T-helper 2 cell treated with Interferon-gamma antibody and Interleukin-4, amounts not matched to agents 5 μg/mL and 100 μg/mL, for 36 hours (primary cell): ENCODE measurements at regions not wholly inside any gene's neighbourhood (a gene's known extent, or its start where the extent isn't known, plus 50 kb on each side); places are given as distances from the start of the nearest gene placed in this dataset.

ENCODE experiments used
- DNase-seq: peaks from one replicate; pipeline ENCODE4 v3.0.0; 2021; ENCODE audit warnings: low spot score
- H3K27ac Mint-ChIP-seq: one replicate; pipeline ENCODE4 v1.8.0; 2021; ENCODE audit warnings: mild to moderate bottlenecking, mixed read lengths
- H3K27me3 Mint-ChIP-seq: one replicate; pipeline ENCODE4 v1.8.0; 2021; ENCODE audit warnings: low read depth, mixed read lengths
- H3K36me3 Mint-ChIP-seq: one replicate; pipeline ENCODE4 v1.8.0; 2021; ENCODE audit warnings: low read depth, mixed read lengths
- H3K4me1 Mint-ChIP-seq: one replicate; pipeline ENCODE4 v1.8.0; 2021; ENCODE audit warnings: low read depth, mixed read lengths
- H3K4me3 Mint-ChIP-seq: one replicate; pipeline ENCODE4 v1.8.0; 2022; ENCODE audit warnings: mild to moderate bottlenecking, moderate library complexity, mixed read lengths
- H3K9me3 Mint-ChIP-seq: one replicate; pipeline ENCODE4 v1.8.0; 2021; ENCODE audit warnings: mixed read lengths

DNA sequence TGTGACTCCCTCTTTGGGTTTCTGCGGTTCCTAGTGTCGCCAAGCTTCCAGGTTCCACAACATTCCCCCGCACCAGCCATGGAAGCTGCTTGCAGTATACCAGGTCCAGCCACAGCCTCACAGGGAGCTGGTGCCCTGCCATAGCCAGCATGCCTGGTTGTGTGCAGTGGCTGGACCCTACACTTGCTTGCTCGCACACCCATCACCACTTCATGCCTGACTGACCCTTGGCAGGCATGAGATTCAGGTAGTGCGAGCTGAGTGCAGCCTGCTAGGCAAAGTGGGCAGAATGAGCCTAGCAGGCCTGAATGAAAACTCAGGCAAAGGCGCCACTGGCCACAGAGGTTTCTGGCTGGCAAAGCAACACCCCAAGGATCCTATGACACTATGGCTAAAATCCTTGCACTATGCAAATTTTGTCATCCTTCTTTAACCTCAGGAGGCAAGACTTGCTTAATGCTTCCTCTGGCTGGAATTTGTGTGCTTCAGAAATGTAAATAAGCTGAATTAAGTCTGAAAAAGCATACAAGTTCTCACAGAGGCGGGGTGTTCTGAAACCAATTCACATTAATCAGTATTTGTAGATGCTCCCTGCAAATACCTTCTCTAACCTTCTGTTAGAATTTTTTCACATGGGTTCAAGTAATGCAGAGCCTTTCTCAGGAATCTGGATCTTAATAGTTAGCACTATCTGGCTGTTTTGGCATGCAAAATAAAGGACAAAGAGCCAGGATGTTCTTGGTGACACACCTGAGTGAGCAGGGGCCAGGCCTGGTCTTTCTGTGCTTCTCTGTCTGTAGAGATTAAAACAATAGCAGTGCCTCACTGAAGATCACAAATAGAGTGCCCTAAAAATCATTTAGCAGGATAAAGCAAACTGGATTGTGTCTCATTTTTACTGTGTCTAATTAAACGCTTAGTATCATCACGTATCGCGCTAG lies 256.9 kb downstream of the GPATCH2 start:
- Mint-ChIP-seq H3K36me3 (no peaks in the 10 kb centered on the region), H3K27me3 (no peaks in the 10 kb centered on the region), H3K9me3 (peaks cover 23% of the 10 kb centered on the region), H3K27ac (no peak overlapping the region), H3K4me1 (peaks cover 8% of the 10 kb centered on the region), H3K4me3 (no peak overlapping the region)
- no peak for DNase-seq

- H3K4me1 Mint-ChIP-seq, result peaks cover 8% of the 10 kb centered on the region
- DNase-seq, result no peak
- no peak overlapping the region for H3K27ac Mint-ChIP-seq
- no peaks in the 10 kb centered on the region for H3K36me3 Mint-ChIP-seq
- no peak overlapping the region for H3K4me3 Mint-ChIP-seq
- H3K9me3 Mint-ChIP-seq, result peaks cover 13% of the 10 kb centered on the region
- H3K27me3 Mint-ChIP-seq, result no peaks in the 10 kb centered on the region
Measured at GRCh38 chr1:217372049-217372970, 258.6 kb downstream of the GPATCH2 start.

GRCh38 chr1:217370757-217371156 lies 260.1 kb downstream of the GPATCH2 start:
- no peak for DNase-seq
- Mint-ChIP-seq H3K4me3 (no peak overlapping the region), H3K4me1 (peaks cover 8% of the 10 kb centered on the region), H3K27ac (no peak overlapping the region), H3K36me3 (no peaks in the 10 kb centered on the region), H3K9me3 (peaks cover 7% of the 10 kb centered on the region), H3K27me3 (no peaks in the 10 kb centered on the region)

DNA sequence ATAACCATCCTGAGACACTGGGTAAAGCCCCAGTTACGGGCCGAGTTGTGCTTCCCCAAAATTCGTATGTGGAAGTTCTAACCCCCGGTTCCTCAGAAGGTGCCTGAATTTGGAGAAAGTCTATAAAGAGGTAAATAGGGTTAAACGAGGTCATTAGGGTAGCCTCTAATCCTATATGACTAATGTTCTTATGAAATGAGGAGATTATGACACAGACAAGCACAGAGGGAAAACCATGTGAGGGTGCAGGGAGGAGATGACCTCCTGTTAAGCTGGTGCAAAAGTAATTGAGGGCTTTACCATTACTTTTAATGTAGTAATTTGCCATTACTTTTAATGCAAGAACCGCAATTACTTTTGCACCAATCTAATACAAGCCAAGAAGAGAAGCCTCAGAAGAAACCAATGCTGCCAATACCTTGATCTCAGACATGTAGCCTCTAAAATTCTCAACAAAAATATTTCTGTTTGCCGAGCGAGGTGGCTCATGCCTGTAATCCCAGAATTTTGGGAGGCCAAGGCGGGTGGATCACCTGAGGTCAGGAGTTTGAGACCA lies 260.8 kb downstream of the GPATCH2 start:
- Mint-ChIP-seq H3K4me1 (peaks cover 8% of the 10 kb centered on the region), H3K36me3 (no peaks in the 10 kb centered on the region), H3K9me3 (peaks cover 7% of the 10 kb centered on the region), H3K4me3 (no peak overlapping the region), H3K27me3 (no peaks in the 10 kb centered on the region), H3K27ac (no peak overlapping the region)
- DNase-seq, result no peak

DNA sequence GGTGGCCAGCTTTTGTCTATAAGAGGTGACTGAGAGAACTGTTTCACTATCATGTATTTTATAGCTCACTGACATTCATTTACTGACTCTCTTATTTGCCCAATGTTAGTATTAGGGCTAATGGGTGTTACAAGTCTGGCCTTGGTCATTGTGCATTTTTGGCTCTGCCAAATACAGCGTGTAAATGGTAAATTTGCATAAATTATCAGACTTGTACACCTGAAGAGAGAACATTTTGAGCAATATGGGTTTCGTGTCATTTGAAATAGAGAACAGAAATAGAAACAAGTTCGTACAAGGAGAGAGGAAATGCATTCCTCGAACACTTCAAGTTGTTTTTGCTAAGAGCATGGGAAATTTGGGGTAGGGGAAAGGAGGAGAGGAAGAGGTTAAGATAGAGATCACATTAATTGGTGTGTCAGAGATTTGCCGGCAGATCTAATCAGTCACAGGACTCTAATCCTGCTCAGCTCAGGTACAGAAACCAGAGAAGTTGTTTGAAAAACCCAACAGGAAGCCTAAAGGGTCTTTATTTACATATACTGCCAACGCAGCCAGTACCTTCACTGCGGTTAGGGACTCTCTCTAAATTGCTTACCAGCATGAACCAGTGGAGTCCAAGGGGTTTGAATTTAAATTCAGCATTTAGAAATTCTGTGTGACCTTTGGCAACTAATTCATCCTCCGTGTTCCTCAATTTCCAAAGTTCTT lies 261.5 kb downstream of the GPATCH2 start:
- no peaks in the 10 kb centered on the region for H3K36me3 Mint-ChIP-seq
- no peaks in the 10 kb centered on the region for H3K27me3 Mint-ChIP-seq
- no peak for DNase-seq
- peak overlapping the region; percentile 49 for H3K4me3 Mint-ChIP-seq
- peaks cover 6% of the 10 kb centered on the region for H3K9me3 Mint-ChIP-seq
- peaks cover 8% of the 10 kb centered on the region for H3K4me1 Mint-ChIP-seq
- H3K27ac Mint-ChIP-seq, result no peak overlapping the region

DNA sequence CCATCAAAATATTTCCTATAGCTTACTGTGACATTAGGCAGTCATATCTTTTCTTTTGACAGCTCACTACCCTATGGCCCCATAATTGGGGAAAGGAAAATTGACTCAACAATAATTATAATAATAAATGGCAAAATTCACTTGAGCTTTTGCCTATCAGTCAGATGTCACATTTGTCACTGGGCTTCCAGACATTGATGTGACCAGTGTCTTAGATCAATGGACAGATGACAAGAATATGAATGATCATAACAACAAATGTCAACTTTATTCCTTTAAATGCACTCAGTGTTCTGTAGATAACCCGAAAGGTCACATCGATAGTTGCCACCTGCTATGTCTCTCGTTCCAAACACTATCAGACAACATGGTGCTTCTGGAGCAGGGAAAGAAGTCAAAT lies 266.7 kb downstream of the GPATCH2 start:
- H3K36me3 Mint-ChIP-seq, result no peaks in the 10 kb centered on the region
- DNase-seq, result no peak
- no peaks in the 10 kb centered on the region for H3K9me3 Mint-ChIP-seq
- H3K27ac Mint-ChIP-seq, result no peak overlapping the region
- H3K4me1 Mint-ChIP-seq, result peaks cover under 1% of the 10 kb centered on the region
- no peaks in the 10 kb centered on the region for H3K27me3 Mint-ChIP-seq
- H3K4me3 Mint-ChIP-seq, result no peak overlapping the region

GRCh38 chr1:217363319-217363718 lies 267.6 kb downstream of the GPATCH2 start:
- Mint-ChIP-seq H3K27me3 (no peaks in the 10 kb centered on the region), H3K9me3 (no peaks in the 10 kb centered on the region), H3K36me3 (no peaks in the 10 kb centered on the region), H3K27ac (no peak overlapping the region), H3K4me3 (no peak overlapping the region), H3K4me1 (no peaks in the 10 kb centered on the region)
- DNase-seq, result no peak

DNA sequence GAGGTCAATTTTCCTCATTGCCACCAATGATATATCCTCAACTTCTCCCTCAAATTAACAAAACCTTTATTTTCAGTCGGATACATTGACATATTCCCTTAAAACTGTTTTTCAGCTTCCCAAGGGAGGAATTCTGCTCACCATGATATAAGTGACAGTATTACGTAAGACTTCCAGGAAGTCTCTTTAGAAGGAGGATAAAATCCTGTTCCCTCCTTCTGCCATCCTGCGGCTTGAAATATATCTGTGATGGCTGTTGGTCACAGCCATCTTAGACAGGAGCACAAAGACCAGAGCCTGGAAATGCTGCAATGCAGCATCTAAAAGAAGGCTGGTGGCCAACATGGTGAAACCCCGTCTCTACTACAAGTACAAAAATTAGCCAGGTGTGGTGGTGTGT lies 270.4 kb downstream of the GPATCH2 start:
- no peaks in the 10 kb centered on the region for H3K36me3 Mint-ChIP-seq
- no peaks in the 10 kb centered on the region for H3K9me3 Mint-ChIP-seq
- H3K27ac Mint-ChIP-seq, result no peak overlapping the region
- H3K4me3 Mint-ChIP-seq, result no peak overlapping the region
- H3K27me3 Mint-ChIP-seq, result no peaks in the 10 kb centered on the region
- DNase-seq, result no peak
- H3K4me1 Mint-ChIP-seq, result no peaks in the 10 kb centered on the region

DNA sequence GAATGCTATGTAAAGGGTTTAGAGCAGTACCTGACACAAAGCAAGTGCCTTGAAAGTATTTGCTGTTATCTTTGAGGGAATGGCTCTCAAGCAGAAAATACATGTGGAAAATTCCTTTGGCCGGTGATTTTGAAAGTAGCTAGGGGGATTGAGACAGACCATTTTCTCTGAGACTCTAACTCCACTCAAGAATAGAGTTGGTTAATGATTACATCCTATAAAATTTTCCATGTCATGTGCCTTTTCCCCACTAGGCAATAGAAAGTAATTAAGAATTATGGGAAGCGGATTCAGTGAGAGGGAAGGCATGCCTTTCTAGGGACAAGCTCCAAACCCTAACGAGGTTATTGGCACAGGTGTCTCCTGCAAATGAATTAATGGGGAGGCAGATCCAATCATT lies 276.0 kb downstream of the GPATCH2 start:
- Mint-ChIP-seq H3K9me3 (no peaks in the 10 kb centered on the region), H3K27me3 (no peaks in the 10 kb centered on the region), H3K4me1 (no peaks in the 10 kb centered on the region), H3K27ac (no peak overlapping the region), H3K4me3 (no peak overlapping the region), H3K36me3 (no peaks in the 10 kb centered on the region)
- no peak for DNase-seq

- H3K36me3 Mint-ChIP-seq, result no peaks in the 10 kb centered on the region
- H3K4me1 Mint-ChIP-seq, result no peaks in the 10 kb centered on the region
- no peak overlapping the region for H3K4me3 Mint-ChIP-seq
- H3K9me3 Mint-ChIP-seq, result no peaks in the 10 kb centered on the region
- no peak for DNase-seq
- no peak overlapping the region for H3K27ac Mint-ChIP-seq
- H3K27me3 Mint-ChIP-seq, result no peaks in the 10 kb centered on the region
Measured at GRCh38 chr1:217348960-217349664, 281.8 kb downstream of the GPATCH2 start.

GRCh38 chr1:217344712-217345111 lies 286.2 kb downstream of the GPATCH2 start:
- Mint-ChIP-seq H3K4me1 (no peaks in the 10 kb centered on the region), H3K9me3 (no peaks in the 10 kb centered on the region), H3K27ac (no peak overlapping the region), H3K27me3 (no peaks in the 10 kb centered on the region), H3K36me3 (no peaks in the 10 kb centered on the region), H3K4me3 (no peak overlapping the region)
- DNase-seq, result no peak

GRCh38 chr1:217343907-217344306 lies 287.0 kb downstream of the GPATCH2 start:
- H3K27me3 Mint-ChIP-seq, result no peaks in the 10 kb centered on the region
- no peak overlapping the region for H3K4me3 Mint-ChIP-seq
- H3K9me3 Mint-ChIP-seq, result no peaks in the 10 kb centered on the region
- no peaks in the 10 kb centered on the region for H3K36me3 Mint-ChIP-seq
- no peak for DNase-seq
- H3K4me1 Mint-ChIP-seq, result no peaks in the 10 kb centered on the region
- H3K27ac Mint-ChIP-seq, result no peak overlapping the region

DNA sequence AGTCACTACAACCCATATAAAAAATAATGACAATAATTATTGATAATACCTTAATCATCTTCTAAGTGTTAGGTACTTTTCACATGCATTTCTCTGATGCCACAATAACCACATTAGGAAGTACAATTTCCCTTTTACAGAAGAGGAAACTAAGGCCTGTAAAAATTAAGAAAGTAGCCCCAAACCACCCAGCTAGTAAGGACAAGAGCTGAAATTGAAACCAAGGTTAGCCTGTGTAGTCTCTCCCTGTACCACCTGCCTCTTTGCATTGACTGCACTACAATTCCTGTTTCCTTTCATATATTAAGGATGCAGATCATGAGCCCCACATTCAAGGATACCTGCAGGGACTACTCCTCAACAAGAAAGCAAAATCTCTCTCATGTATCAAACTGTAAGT lies 288.8 kb downstream of the GPATCH2 start:
- Mint-ChIP-seq H3K9me3 (no peaks in the 10 kb centered on the region), H3K27ac (no peak overlapping the region), H3K27me3 (no peaks in the 10 kb centered on the region), H3K4me3 (no peak overlapping the region), H3K4me1 (no peaks in the 10 kb centered on the region), H3K36me3 (no peaks in the 10 kb centered on the region)
- no peak for DNase-seq
